NCI-H345 (cell line): ENCODE measurements at regions not wholly inside any gene's neighbourhood (a gene's known extent, or its start where the extent isn't known, plus 50 kb on each side); places are given as distances from the start of the nearest gene placed in this dataset.

Source experiments
- DNase-seq: peaks from one replicate; lab custom pipeline; 2025; lab: John Stamatoyannopoulos, UW

- no peak for DNase-seq
Observed at GRCh38 chr14:95442016-95442632, 74.3 kb downstream of the SYNE3 start.

GRCh38 chr14:95440951-95441350 lies 75.5 kb downstream of the SYNE3 start:
- DNase-seq: no peak

DNA sequence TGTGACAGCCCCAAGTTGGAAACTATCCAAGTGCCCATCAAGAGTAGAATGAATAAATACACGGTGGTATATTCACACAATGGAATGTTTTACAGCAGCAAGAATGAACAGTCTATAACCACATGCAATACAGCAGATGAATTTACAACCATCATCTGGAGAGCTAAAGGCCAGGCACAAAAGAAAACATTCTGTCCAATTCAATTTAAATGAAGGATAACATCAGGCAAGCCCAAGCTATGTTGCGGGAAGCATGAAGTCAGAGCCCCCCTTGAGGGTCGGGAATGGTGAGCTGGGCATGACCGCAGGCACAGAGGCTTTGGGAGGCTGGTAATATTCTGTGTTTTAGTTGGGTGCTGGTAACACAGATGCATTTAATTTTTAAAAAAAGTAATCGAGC lies 76.0 kb downstream of the SYNE3 start:
- DNase-seq: no peak

DNA sequence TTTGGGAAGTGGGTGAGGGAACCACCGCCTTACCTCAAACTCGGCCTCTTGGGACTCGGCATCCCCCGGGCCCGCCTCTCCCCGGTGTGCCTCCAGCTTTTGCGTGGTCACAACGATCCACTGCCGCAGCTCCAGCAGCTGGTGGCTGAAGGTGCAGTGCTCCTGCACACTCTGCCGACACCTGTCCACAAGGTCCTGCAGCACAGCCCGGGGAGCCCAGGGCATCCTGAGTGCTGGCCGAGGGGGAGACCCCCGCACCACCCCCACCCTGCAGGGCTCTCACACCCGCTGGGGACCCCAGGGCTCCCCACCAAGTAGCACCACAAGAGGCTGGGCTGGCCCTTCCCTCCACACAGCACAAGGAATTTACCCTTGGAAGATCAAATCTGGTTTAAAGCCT lies 76.6 kb downstream of the SYNE3 start:
- no peak for DNase-seq

- no peak for DNase-seq
Observed at GRCh38 chr14:95437715-95438114, 78.7 kb downstream of the SYNE3 start.

DNA sequence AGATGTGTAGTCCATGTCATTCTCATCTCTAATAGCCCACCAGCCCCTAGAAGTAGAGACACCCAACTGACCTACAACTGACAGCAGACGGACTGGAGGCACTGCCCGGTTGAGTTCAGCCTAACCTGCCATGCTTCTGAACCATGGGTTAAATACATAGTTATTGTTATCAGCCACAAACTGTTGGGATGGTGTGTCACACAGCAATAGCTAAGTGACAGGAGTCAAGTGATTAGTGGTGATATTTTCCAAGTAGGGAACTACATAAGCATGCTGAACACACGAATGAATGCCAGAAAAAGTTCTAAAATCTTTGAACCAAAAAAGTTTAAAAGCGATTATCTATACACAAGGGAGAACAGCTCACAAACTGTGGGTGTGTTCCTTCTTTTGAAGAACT lies 80.1 kb downstream of the SYNE3 start:
- no peak for DNase-seq

DNA sequence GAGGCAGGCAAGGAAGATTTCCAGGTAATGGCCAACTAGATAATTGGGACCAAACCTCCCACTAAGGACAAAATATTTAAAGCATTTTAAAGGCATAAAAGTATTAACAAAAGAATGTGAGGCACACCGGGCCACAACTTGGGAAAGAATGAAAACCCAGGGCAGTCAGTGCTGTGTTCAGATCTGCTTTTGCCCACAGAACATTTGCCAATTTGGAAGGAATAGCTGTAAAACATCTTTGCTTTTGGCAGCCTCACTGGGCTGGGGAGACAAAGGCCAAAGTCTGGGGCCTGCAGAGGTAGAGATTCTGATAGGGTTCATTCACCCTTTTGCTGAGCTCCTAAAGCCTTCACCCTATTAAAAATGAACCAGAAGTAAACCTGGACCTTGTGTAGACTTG lies 82.3 kb downstream of the SYNE3 start:
- DNase-seq: no peak

GRCh38 chr14:95433094-95433478 lies 83.4 kb downstream of the SYNE3 start:
- no peak for DNase-seq

- no peak for DNase-seq
Observed at GRCh38 chr14:95432144-95433093, 84.0 kb downstream of the SYNE3 start.

GRCh38 chr14:95431199-95432143 lies 85.0 kb downstream of the SYNE3 start:
- DNase-seq: no peak

GRCh38 chr14:95428557-95428956 lies 87.9 kb downstream of the SYNE3 start:
- no peak for DNase-seq

GRCh38 chr14:95426116-95426475 lies 90.4 kb downstream of the SYNE3 start:
- no peak for DNase-seq

- DNase-seq: no peak
Observed at GRCh38 chr14:95425369-95426115, 90.9 kb downstream of the SYNE3 start.

DNA sequence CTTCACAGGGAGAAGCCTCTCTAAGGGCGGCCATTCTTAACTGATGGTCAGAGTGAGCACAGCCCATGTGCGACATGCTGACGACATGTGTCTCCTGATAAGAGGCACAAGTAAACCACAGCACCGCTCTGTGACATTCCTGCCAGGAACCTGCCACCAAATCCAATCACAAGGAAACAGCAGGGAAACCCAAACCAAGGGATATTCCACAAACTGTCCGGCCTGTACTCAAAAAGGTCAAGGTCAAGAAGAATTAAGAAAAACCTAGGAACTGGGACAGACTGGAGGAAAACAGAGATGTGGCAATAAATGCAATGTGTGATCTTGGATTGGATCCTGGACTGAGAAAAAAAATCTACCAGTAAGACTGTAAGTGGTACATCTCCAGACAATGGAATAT lies 91.9 kb downstream of the SYNE3 start:
- no peak for DNase-seq

- DNase-seq: no peak
Observed at GRCh38 chr14:95421741-95422140, 94.7 kb downstream of the SYNE3 start.

DNA sequence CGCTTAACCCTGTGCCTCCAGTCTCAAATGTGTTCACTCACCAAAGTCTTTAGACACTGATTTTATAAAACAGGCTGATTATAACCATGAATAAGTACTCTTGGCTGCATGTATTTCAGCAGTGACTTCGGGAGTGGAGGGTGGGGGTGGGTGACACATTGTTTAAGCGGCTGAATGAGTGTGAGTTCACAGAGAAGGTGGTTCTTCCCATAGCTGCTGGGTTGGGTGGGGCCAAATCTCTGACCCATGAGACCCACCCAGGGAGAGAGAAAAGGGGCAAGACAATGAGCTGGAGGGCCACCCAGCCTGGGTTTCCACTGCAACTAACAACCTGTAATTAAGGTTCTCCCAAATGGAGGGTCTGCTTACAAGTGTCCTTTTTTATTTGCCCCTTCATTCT lies 96.4 kb downstream of the SYNE3 start:
- no peak for DNase-seq

DNA sequence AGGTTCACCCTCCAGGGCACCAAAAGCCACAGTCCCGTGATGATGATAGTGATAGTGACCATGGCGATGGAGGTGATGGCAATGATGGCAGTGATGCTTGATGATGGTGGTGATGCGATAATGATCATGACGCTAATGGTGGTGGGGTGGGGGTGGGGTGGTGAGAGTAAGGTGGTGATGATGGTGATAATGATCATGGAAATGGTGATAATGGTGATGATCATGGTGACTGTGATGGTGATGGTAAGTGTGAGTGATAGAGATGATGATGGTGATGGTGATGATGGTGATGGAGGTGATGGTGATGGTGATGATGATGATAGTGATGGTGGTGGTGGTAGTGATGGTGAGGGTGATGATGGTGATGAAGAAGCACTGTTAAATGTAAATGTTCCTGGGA lies 96.9 kb downstream of the SYNE3 start:
- DNase-seq: no peak

DNA sequence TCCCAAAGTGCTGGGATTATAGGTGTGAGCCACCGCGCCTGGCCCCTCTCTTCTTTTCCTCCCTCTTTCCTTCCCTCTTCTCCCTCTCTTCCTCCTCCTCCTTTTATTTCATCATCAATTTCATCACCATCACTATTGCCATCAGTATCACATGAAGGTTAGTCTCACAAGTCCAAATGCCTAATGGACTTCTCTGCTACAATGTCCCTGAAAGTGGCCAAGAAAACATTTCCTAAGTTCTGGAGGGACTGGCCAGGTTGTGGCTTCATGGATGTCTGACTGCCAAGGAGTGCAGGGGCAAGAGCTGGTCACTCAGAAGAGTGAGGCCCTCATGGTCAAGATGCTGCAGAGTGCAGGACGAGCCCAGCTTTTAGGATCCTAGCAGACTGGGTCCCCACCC lies 97.6 kb downstream of the SYNE3 start:
- DNase-seq: no peak

DNA sequence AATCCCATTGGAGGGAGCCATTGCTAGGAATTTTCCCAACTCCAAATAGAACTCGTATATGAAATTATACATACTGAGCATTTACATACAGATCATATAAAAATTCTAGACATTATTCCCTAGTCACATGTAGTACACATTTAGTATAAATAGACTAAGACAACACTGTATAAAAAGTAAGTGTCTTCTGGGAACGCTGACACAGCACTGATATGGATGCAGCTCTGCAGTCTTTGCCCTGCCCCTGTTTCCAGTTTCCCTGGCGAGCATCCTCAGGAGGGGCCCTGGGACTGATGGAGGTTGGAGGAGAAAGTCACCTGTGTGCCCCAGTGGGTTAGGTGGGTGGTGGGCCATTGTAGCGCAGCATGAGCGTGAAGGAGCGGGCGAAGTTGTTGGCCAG lies 97.8 kb upstream of the CLMN start:
- DNase-seq: no peak

DNA sequence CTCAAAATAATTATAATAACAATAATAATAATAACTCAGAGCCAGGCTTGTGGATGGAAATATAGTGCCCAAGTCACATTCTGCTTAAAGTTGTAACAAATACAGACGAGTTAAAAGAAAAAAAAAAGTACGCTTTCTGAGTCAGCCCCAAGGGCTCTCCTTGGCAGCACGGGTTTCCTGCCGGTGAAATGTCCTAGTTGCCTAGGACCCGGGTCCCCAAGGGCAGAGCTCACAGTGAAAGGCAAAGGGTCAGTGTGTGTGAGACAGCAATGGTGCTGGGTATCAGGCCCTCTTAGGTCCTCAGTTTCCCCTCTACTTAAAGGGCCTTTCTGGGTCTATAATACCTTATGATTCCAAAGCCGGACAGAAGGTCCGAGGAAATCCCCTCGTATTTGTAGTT lies 96.3 kb upstream of the CLMN start:
- no peak for DNase-seq

- no peak for DNase-seq
Observed at GRCh38 chr14:95413289-95414215, 93.8 kb upstream of the CLMN start.
